ENCODE measurements at regions not wholly inside any gene's neighbourhood (a gene's known extent, or its start where the extent isn't known, plus 50 kb on each side); places are given as distances from the start of the nearest gene placed in this dataset.

- no peak for DNase-seq (ENCODE audit: low read depth)
- no peak overlapping the region for H3K4me3 ChIP-seq (ENCODE audit: low read depth, low read length)
- TF ChIP-seq, protein P1, sequence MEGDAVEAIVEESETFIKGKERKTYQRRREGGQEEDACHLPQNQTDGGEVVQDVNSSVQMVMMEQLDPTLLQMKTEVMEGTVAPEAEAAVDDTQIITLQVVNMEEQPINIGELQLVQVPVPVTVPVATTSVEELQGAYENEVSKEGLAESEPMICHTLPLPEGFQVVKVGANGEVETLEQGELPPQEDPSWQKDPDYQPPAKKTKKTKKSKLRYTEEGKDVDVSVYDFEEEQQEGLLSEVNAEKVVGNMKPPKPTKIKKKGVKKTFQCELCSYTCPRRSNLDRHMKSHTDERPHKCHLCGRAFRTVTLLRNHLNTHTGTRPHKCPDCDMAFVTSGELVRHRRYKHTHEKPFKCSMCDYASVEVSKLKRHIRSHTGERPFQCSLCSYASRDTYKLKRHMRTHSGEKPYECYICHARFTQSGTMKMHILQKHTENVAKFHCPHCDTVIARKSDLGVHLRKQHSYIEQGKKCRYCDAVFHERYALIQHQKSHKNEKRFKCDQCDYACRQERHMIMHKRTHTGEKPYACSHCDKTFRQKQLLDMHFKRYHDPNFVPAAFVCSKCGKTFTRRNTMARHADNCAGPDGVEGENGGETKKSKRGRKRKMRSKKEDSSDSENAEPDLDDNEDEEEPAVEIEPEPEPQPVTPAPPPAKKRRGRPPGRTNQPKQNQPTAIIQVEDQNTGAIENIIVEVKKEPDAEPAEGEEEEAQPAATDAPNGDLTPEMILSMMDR (conservative IDR thresholded peaks at IDR 0.05; ENCODE audit: low read depth, low read length): no peak
These were observed 144.3 kb upstream of the KCNE2 start for GRCh38 chr21:34219334-34220060.

- TF ChIP-seq, protein P1 (conservative IDR thresholded peaks at IDR 0.05; ENCODE audit: low read depth, low read length): no peak
- H3K4me3 ChIP-seq (ENCODE audit: low read depth, low read length): no peak overlapping the region
These were observed 143.1 kb upstream of the KCNE2 start for GRCh38 chr21:34220556-34221195.

GRCh38 chr21:34221331-34222030 lies 142.3 kb upstream of the KCNE2 start:
- TF ChIP-seq, protein P1 (conservative IDR thresholded peaks at IDR 0.05; ENCODE audit: low read depth, low read length): no peak

More at GRCh38 chr21:34220556-34221195, 143.1 kb upstream of the KCNE2 start:
- DNase-seq (ENCODE audit: low read depth): no peak

DNA sequence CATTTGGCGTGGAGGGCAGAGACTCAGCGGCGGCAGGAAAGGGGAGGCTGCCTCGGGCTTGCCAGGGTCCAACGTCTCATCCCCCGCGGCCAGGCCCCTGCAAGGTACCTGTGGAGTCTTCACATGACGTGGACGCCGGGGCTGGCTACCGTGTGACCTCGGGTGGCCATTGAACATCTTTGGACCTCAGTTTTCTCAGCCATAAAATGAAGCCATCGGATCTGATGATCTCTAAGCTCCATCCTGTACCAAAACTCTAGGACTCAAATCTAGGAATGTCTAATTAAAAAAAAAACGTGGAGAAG lies 141.8 kb upstream of the KCNE2 start:
- TF ChIP-seq, protein P1 (conservative IDR thresholded peaks at IDR 0.05; ENCODE audit: low read depth, low read length): no peak
- no peak overlapping the region for H3K4me3 ChIP-seq (ENCODE audit: low read depth, low read length)
- DNase-seq (ENCODE audit: low read depth): no peak

More at GRCh38 chr21:34221331-34222030, 142.3 kb upstream of the KCNE2 start:
- no peak for DNase-seq (ENCODE audit: low read depth)
- no peak overlapping the region for H3K4me3 ChIP-seq (ENCODE audit: low read depth, low read length)

GRCh38 chr21:34223376-34223775 lies 140.4 kb upstream of the KCNE2 start:
- TF ChIP-seq, protein P1 (conservative IDR thresholded peaks at IDR 0.05; ENCODE audit: low read depth, low read length): no peak
- no peak overlapping the region for H3K4me3 ChIP-seq (ENCODE audit: low read depth, low read length)
- no peak for DNase-seq (ENCODE audit: low read depth)

GRCh38 chr21:34227386-34227852 lies 136.4 kb upstream of the KCNE2 start:
- TF ChIP-seq, protein P1 (conservative IDR thresholded peaks at IDR 0.05; ENCODE audit: low read depth, low read length): no peak
- no peak overlapping the region for H3K4me3 ChIP-seq (ENCODE audit: low read depth, low read length)
- no peak for DNase-seq (ENCODE audit: low read depth)
